K562 (cell line): ENCODE measurements at regions not wholly inside any gene's neighbourhood (a gene's known extent, or its start where the extent isn't known, plus 50 kb on each side); places are given as distances from the start of the nearest gene placed in this dataset.

Source experiments
- ATAC-seq: fragments of 200-7000 bp; cut with Tn5 transposase; 3 replicates; pipeline ENCODE4 v1.9.1; 2020; ENCODE audit warnings: moderate library complexity
- BruUV-seq: library from RNA; stranded (reverse); fragments of 400-500 nt; replicated peaks from 2 replicates; lab custom pipeline; 2021; lab: Mats Ljungman, UMichigan
- CTCF ChIA-PET: fragments of 300-600 bp; formaldehyde crosslinking; extraction: SDS; loops from one replicate; lab custom pipeline; 2021; ENCODE audit warnings: low intra/inter-chr PET ratio; lab: Yijun Ruan, JAX
- POLR2A ChIA-PET: fragments of 300-600, 350-650 bp; sonication (Branson Sonifier 250); formaldehyde crosslinking; extraction: SDS; loops from one replicate; lab custom pipeline; 2021; ENCODE audit warnings: antibody characterized with exemption, inconsistent platforms; lab: Yijun Ruan, JAX
- DNase-seq, 4 experiments: peaks; one replicate each; pipeline versions ENCODE4 v3.0.0 to v3.0.0-alpha.2; 2011 to 2018; ENCODE audit warnings: low spot score in 3 of 4, mixed read lengths in 3 of 4; ENCODE audit errors: extremely low read depth in 1 of 4
- FAIRE-seq: peaks from 2 replicates; lab custom pipeline; 2011; peaks lifted over from hg19 to GRCh38; lab: Jason Lieb, UNC
- H2AFZ ChIP-seq: 2 replicates; pipeline ENCODE4 v1.6.0; 2011; ENCODE audit warnings: low read depth, low read length, control low read depth, inconsistent platforms
- H3K27ac ChIP-seq: fragments of 200-600 bp; 3 replicates; pipeline ENCODE4 v1.8.0; 2011; ENCODE audit warnings: low read depth, mild to moderate bottlenecking, control low read depth, inconsistent platforms, low read length, moderate library complexity, mixed read lengths; ENCODE audit errors: extremely low read depth
- H3K27me3 ChIP-seq, 2 experiments: fragments of 300-600 bp in 1 of 2; 2 replicates in 1 of 2; 3 replicates in 1 of 2; pipeline versions ENCODE4 v1.6.0 to v1.8.0; 2011; ENCODE audit warnings: inconsistent platforms in 2 of 2, low read length in 2 of 2, mild to moderate bottlenecking in 1 of 2, mixed read lengths in 1 of 2, moderate library complexity in 1 of 2; ENCODE audit not compliant: control insufficient read depth in 2 of 2, insufficient read depth in 2 of 2
- H3K36me3 ChIP-seq: fragments of 300-600 bp; 3 replicates; pipeline ENCODE4 v1.8.0; 2011; ENCODE audit warnings: mild to moderate bottlenecking, low read length, inconsistent platforms; ENCODE audit not compliant: control insufficient read depth, insufficient read depth
- H3K4me1 ChIP-seq, 2 experiments: fragments of 200-600 bp in 1 of 2; replicated peaks in 1 of 2; 2 replicates in 1 of 2; 3 replicates in 1 of 2; pipeline versions ENCODE4 v1.5.1 to v1.8.0; 2011; ENCODE audit warnings: inconsistent platforms in 2 of 2, low read length in 2 of 2, mild to moderate bottlenecking in 1 of 2, mixed read lengths in 1 of 2, moderate library complexity in 1 of 2; ENCODE audit not compliant: control insufficient read depth in 2 of 2, insufficient read depth in 2 of 2
- H3K4me2 ChIP-seq: 2 replicates; pipeline ENCODE4 v1.6.1; 2011; ENCODE audit warnings: low read length, control low read depth, inconsistent platforms, mixed read lengths; ENCODE audit not compliant: insufficient read depth
- H3K4me3 ChIP-seq: fragments of 200-600 bp; sonication (generic), shearing (Covaris generic); 2 replicates; pipeline ENCODE4 v1.5.1; 2016; ENCODE audit warnings: control low read depth, inconsistent platforms
- H3K79me2 ChIP-seq: fragments of 200-600 bp; 3 replicates; pipeline ENCODE4 v1.8.0; 2011; ENCODE audit warnings: low read length, inconsistent platforms; ENCODE audit not compliant: control insufficient read depth, insufficient read depth
- H3K9ac ChIP-seq, 2 experiments: 2 replicates each; pipeline versions ENCODE4 v1.6.0 to v1.6.1; 2011; ENCODE audit warnings: low read depth in 2 of 2, low read length in 2 of 2, control low read depth in 1 of 2, inconsistent platforms in 1 of 2, mild to moderate bottlenecking in 1 of 2, mixed read lengths in 1 of 2; ENCODE audit not compliant: insufficient read depth in 1 of 2
- H3K9me1 ChIP-seq: one replicate; pipeline ENCODE4 v1.6.0; 2011; ENCODE audit warnings: inconsistent platforms, mild to moderate bottlenecking, low read length, moderate library complexity; ENCODE audit not compliant: control insufficient read depth, insufficient read depth
- H3K9me3 ChIP-seq: replicated peaks from 2 replicates; pipeline ENCODE4 v1.5.1; 2011; ENCODE audit warnings: low read depth, low read length, inconsistent platforms; ENCODE audit not compliant: control insufficient read depth, insufficient read depth
- H4K20me1 ChIP-seq: replicated peaks from 2 replicates; pipeline ENCODE4 v1.6.1; 2011; ENCODE audit warnings: low read length, inconsistent platforms, mixed read lengths; ENCODE audit not compliant: control insufficient read depth, insufficient read depth
- CBFA2T2 ChIP-seq: fragments of 450-650 bp; conservative IDR thresholded peaks from 2 replicates; pipeline ENCODE4 v1.6.1; 2017; ENCODE audit warnings: mild to moderate bottlenecking
- CBFA2T3 ChIP-seq: fragments of 450-650 bp; IDR thresholded peaks from 2 replicates; pipeline ENCODE4 v1.6.1; 2017
- KDM1A ChIP-seq, 2 experiments: fragments of 450-650 bp; IDR thresholded peaks; 2 replicates each; pipeline ENCODE4 v1.6.1; 2016; ENCODE audit warnings: mild to moderate bottlenecking in 2 of 2
- MBD2 ChIP-seq: sonication (generic); IDR thresholded peaks from 2 replicates; pipeline ENCODE4 v1.6.1; 2016; ENCODE audit warnings: low read depth, borderline replicate concordance
- WGBS: fragments of 100-300 bp; shearing (Covaris generic); methylation state at CpG from one replicate; pipeline ENCODE4 v1.1.6; 2016; ENCODE audit warnings: low coverage, mixed read lengths; ENCODE audit not compliant: insufficient coverage; ENCODE audit errors: missing lambda C conversion rate; 5-methylcytosine and 5-hydroxymethylcytosine counted together
- in situ Hi-C: fragments of 300-500 bp; cut with MboI; formaldehyde crosslinking; loops from 4 replicates; pipeline ENCODE4 v1.15.0; 2018; ENCODE audit warnings: inconsistent platforms, mixed read lengths
- intact Hi-C: fragments of 100-400 bp; cut with micrococcal nuclease; formaldehyde crosslinking; loops from 2 replicates; pipeline ENCODE4 v1.14.2; 2022

GRCh38 chr3:107428051-107428858, 51.0 kb downstream of the CCDC54 start:
- no peak for DNase-seq
- FAIRE-seq, result no peak
- Histone ChIP-seq H3K9me1 (no peaks in the 10 kb centered on the region), H3K9me3 (no peaks in the 10 kb centered on the region), H3K36me3 (no peaks in the 10 kb centered on the region), H3K79me2 (no peaks in the 10 kb centered on the region), H4K20me1 (no peaks in the 10 kb centered on the region), H3K4me1 (peaks cover 0 to 16% of the 10 kb centered on the region in 2 experiments; a peak in 2 of 5 replicates), H3K27me3 (no peaks in the 10 kb centered on the region), H3K27ac (no peak overlapping the region), H3K4me2 (no peak overlapping the region), H2AFZ (no peak overlapping the region), H3K4me3 (no peak overlapping the region), H3K9ac (no peak overlapping the region)
- ATAC-seq, result no peak
- no TSS peak for BruUV-seq
- intact Hi-C loops, result no loop called here
- POLR2A ChIA-PET, result no interaction called here
- in situ Hi-C loops, result no loop called here
- WGBS, result 15% methylated on average over 4 of the region's 4 CpGs
- CTCF ChIA-PET, result no interaction called here
- TF ChIP-seq CBFA2T3 (peak; percentile 58), KDM1A (IDR thresholded peaks at IDR 0.05) (peak in 1 of 2 experiments; percentile 42; a peak in 2 of 4 replicates), MBD2 (no peak), CBFA2T2 (peak; percentile 23; the same call in 1 of the 2 replicates)
- TF ChIP-seq, all 486 proteins: peak for 3
